Upper lobe of left lung (tissue), 4 donors: ENCODE measurements at regions not wholly inside any gene's neighbourhood (a gene's known extent, or its start where the extent isn't known, plus 50 kb on each side); places are given as distances from the start of the nearest gene placed in this dataset.

Experiments used
- CTCF ChIP-seq, 6 experiments: fragments of 450-650 bp in 4 of 6; fragments of 200-600 bp in 2 of 6; sonication (generic) in 2 of 6; IDR thresholded peaks; one replicate each; pipeline ENCODE4 v1.5.1; 2016 to 2019; ENCODE audit warnings: antibody characterized with exemption in 6 of 6
- EP300 ChIP-seq, 4 donors: sonication (generic); formaldehyde crosslinking; IDR thresholded peaks; one replicate each; pipeline ENCODE4 v1.5.1; 2017; ENCODE audit warnings: antibody characterized with exemption in 4 of 4, control low read depth in 2 of 4
- POLR2A ChIP-seq, 4 donors: fragments of 450-650 bp; IDR thresholded peaks; one replicate each; pipeline ENCODE4 v1.5.1; 2016 to 2017; ENCODE audit warnings: antibody characterized with exemption in 4 of 4, mild to moderate bottlenecking in 2 of 4
- POLR2AphosphoS5 ChIP-seq, 2 donors: sonication (generic); formaldehyde crosslinking; IDR thresholded peaks; one replicate each; pipeline ENCODE4 v1.5.1; 2017; ENCODE audit warnings: antibody characterized with exemption in 2 of 2

GRCh38 chr14:29215853-29216252, 449.3 kb downstream of the FOXG1 start:
- no peak for TF ChIP-seq CTCF (IDR thresholded peaks at IDR 0.05)
- no peak for TF ChIP-seq POLR2A (IDR thresholded peaks at IDR 0.05)
- no peak for TF ChIP-seq POLR2AphosphoS5 (IDR thresholded peaks at IDR 0.05)
- TF ChIP-seq EP300 (IDR thresholded peaks at IDR 0.05): no peak
